MM.1S (cell line): ENCODE measurements at regions not wholly inside any gene's neighbourhood (a gene's known extent, or its start where the extent isn't known, plus 50 kb on each side); places are given as distances from the start of the nearest gene placed in this dataset.

Experiments used
- CTCF ChIP-seq: fragments of 300-600 bp; sonication (generic); IDR thresholded peaks from 2 replicates; pipeline ENCODE4 v1.5.1; 2016; ENCODE audit warnings: antibody characterized with exemption, low read length, mixed read lengths
- EZH2 ChIP-seq: fragments of 300-600 bp; sonication (generic); optimal IDR thresholded peaks from 2 replicates; pipeline ENCODE3; 2017; ENCODE audit warnings: low read depth, mild to moderate bottlenecking, antibody characterized with exemption, low read length, mixed read lengths

GRCh38 chr15:36278219-36278618 is 301.2 kb upstream of the CDIN1 start:
- TF ChIP-seq CTCF, result no peak
- no peak for TF ChIP-seq EZH2
